Activated CD4-positive, CD25-positive, alpha-beta regulatory T cell treated with anti-CD3 and anti-CD28 coated beads, Interleukin-2, amount 50 U/mL, for 16 hours (primary cell): ENCODE measurements at regions not wholly inside any gene's neighbourhood (a gene's known extent, or its start where the extent isn't known, plus 50 kb on each side); places are given as distances from the start of the nearest gene placed in this dataset.
"Not testable (repeated sequence)": the region's sequence is repeated elsewhere in the genome, so short reads cannot be mapped to it uniquely, and the experiment has no call there.

Experiments used
- DNase-seq: peaks from one replicate; pipeline ENCODE4 v3.0.0-alpha.2; 2020; ENCODE audit warnings: low read depth, low spot score

DNA sequence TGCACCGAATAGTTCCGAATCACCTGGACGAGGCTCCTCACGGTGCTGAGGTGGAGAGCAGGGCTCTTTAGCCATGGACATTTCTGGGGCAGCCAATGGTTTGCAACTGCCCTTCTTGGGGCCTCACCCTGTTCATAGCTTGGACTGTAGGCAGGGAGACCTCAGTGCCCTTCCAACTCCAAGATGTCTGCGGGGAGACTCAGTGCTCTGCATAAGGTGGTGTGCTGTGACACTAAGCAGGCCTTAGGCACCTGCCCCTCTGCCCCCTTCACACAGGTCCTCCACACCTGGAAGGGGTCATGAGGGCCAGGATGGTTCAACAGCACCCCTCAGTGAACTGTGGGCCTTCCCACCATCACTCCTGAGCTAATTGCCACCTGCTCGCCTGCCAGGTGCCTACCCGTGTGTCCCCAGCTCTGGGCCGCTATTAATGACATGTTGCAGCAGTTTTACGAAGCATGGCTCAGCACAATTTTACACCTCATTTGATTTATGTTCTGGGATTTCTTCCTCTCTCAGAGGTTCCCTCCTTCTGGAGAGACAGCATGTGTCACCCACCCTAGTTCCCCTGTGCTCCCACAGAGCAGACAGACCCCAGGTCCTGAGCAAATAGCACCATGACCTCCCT is 101.2 kb upstream of the SMAD3 start:
- DNase-seq, result no peak

DNA sequence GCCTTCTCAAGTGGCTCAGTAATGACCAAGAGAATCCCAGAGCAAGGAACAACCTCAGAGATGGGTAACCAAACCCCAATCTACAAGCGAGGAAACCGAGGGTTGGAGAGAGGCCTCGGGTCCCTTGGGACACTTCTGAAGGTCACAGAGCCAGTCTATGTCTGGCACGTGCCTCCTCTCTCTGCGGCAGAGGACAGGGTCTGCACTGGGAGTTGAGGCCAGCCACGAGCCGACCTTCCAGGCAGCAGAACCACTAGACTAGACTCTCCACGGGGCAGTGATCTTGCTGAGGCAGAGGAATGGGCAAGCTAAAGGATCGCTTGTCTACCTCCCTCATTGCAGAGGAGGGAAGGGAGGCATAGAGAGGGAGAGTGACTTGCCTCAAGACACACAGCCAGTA is 100.6 kb upstream of the SMAD3 start:
- DNase-seq, result no peak

DNA sequence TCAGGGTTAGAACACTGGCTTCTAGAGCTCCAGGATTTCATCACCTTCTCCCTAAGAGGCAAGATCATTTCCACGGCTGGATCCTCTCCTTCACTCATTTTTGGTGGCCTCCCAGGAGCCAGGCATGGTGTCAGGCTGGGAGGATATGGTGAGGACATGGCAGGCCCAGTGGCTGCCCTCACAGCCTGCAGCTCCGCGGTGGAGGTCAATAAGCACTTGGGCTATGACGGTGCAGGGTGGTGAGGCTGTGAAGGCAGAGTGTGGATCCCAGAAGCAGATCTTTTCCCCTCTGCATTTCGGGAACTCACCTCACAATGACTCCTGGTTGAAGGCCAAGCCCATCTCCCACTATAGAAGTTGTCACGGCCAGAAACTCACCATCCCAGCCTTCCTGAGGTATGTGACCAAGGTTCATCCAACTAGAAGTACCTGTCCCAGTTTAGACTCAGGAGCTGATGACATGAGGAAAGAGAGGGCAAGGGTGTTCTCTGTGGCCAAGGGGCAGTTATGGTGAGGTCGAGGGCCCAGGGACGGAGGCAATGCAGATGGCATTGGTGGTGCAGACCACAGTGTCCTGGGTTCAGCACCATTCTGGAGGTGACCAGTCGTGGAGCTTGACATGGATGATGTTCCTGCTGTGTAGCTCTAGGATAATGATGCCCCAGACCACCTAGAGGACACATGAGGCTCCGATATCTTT is 100.1 kb upstream of the SMAD3 start:
- no peak for DNase-seq

DNA sequence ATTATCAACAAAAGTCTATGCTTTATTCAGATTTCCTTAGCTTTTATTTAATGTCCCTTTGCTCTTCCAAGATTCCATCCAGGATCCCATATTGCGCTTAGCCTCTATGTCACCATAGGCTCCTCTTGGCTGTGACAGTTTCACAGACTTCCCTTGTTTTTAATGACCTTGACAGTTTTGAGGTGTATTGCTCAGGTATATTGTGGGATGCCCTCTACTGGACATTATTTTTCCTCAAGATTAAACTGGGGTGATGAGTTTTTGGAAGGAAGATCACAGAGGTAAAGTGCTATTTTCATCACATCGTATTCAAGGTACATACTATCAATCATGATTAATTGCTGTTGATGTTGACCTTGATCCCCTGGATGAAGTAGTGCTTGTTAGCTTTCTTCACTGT is 99.1 kb upstream of the SMAD3 start:
- no peak for DNase-seq

DNA sequence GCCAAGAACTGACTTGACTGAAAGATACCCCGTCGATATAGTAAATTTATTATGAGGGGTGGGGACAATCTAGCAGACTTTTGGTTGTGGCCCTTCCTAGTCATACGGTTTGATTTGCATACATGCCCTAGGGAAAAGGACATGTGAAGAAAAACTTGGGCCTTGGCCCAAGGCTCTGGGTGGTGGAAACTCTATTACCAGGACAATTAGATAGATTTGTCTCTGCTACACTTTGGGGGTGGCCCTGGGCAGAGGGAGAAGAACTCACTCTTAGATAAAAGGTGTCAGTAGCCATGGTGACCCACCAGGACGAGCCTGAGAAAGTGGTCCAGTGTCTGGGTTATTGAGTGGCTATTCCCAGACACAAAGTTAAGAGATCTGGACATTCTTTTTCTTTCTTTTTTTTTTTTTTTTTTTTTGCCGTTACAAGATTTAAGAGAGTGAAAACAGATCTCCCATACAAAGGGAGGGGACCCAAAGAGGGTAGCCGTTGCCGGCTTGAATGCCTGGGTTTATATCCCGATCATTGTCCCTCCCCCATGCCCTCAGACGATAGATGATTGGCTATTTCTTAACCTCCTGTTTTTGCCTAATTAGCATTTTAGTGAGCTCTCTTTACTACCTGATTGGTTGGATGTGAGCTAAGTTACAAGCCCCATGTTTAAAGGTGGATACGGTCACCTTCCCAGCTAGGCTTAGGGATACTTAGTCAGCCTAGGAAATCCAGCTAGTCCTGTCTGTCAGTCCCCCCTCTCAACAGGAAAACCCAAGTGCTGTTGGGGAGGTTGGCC is 96.4 kb upstream of the SMAD3 start:
- DNase-seq, result no peak

DNA sequence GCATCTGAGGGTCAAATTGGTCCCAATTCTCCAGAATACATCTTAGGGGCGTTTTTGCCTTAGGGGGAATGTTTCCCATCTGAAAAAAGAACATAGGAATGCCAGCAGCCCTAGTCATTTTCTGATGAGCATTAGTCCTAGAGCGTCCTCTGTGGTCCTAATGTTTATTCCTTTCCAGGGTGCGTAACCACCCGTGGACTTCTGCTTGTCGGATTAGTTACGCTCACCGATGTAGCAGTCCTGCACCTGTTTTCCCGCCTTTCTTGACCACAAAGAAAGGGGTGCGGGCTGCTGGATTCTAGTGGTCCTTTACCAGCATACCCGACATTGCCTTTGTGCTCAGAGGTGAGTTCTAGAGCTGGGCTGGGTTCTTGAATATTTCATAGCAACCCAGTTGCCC is 91.3 kb upstream of the SMAD3 start:
- not testable (repeated sequence) for DNase-seq

DNA sequence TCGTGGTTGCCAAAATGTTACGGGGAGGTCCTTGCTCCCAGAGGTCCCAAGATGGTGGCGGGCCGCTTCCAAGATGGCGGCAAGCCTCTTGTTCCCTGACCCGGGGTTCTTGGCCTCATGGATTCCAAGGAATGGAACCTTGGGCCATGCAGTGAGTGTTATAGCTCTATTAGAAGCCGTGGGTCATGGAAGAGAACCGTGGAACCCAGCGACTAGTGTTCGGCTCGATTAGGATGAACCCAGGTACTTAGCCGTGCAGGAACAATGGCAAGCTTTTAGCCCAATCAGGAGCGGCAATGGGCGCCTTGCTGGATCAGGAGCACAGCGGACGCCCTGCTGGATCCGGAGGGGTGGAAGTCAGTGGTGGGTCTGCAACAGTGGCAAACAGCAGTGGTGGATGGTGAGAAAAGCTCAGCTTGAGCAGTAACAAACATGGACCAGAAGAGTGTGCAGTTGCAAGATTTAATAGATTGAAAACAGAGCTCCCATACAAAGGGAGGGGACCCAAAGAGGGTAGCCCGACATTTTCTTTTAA is 89.2 kb upstream of the SMAD3 start:
- DNase-seq, result not testable (repeated sequence)

DNA sequence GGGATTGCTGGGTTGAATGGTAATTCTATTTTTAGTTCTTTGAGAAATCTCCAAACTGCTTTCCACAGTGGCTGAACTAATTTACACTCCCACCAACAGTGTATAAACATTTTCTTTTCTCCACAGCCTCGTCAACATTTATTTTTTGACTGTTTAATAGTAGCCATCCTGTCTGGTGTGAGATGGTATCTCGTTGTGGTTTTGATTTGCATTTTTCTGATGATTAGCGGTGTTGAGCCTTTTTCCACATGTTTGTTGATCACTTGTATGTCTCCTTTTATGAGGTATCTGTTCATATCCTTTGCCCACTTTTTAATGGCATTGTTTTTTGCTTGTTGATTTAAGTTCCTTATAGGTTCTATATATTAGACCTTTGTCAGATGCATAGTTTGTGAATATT is 85.1 kb upstream of the SMAD3 start:
- DNase-seq, result not testable (repeated sequence)

DNA sequence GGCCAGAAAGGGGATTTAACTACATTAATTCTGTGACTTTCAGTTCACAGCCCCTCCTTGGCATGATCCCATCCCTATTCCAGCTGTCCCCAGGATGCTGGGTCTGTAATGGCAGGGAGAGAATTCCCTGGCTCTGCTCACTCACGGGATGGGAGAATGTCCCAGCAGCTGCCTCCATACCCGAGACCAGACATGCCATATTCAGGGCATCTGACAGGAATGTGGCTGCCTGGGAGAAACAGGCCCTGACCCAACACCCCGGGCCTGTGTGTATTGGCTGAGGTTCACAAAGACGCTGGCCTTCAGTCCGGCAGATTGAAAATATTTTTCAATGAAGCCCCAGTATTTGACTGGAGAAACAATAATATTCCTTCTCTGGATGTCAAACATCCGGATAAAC is 83.6 kb upstream of the SMAD3 start:
- no peak for DNase-seq

DNA sequence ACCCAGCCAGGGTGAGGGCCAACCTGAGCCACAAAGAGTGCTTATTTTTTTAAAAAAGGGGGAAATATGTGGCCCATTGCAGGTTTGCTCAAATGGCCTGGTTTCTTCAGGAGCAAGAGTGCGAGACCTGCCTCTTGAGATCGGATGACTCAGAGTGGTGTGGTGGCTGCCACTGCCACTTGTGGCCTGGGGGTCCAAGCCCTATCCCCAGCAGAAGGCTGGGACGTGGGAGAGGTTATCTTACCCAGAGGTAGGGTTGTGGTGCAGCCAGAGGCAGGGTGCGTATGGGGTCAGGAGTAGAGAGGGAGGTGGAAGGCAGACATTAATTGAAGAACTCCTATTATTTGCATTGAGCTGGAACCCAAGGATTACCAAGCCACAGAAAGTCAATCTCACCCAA is 83.2 kb upstream of the SMAD3 start:
- DNase-seq, result no peak

DNA sequence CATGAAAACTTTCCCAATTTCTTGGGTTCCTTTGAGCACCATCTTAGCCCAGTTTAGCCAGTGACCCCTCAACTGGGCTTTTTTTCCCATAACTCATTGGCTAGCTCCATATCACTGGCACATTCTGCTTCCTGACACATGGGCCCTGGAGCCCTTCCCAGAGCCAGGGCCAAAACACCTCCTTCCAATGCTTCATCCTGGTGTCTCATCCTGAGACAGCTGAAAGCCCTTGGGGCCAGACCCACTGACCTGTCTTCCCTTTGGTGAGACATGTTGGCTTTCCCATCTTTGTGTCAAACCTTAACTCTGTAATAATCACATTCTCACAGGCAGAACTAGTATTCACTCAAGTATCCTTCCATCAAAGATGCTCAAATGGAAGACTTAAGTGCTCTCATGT is 82.6 kb upstream of the SMAD3 start:
- no peak for DNase-seq

DNA sequence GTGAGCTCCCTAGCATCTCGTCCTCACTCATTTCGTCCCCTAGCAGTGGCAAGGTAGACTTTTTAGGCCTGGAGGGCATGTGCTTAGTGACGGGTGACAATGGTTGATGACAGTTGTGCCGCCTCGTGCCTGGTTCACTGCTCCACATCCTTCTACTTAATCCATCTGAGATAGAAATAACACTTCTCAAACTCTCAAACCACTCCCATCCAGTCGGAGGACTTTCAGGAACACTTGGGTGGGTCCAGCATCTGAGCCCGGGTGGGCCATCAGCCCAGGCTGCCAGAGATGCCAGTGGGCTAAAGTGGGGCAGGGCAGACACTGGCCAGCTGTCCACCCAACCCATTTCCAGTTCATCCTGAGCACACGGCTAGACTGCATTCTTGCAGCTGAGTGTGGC is 79.7 kb upstream of the SMAD3 start:
- no peak for DNase-seq

DNA sequence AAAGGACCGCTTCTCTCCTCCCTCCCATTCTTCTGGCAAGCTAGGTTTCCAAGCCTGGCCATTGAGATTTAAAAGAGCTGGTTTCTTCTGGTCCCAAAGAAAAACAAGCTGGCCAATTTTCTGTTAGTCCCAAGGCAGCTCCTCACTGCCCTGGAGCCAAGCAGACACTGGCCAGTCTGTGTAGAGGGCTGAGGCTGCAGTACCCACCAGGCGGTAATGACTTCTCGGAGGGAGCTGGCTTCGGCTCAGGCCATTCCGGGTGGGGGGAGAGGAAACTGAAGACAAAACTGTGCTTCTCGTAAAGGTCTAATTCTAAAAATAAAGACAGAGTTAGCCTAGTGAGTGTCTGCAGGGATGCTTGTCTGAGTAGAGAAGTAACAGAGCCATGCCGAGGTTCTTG is 78.5 kb upstream of the SMAD3 start:
- no peak for DNase-seq

DNA sequence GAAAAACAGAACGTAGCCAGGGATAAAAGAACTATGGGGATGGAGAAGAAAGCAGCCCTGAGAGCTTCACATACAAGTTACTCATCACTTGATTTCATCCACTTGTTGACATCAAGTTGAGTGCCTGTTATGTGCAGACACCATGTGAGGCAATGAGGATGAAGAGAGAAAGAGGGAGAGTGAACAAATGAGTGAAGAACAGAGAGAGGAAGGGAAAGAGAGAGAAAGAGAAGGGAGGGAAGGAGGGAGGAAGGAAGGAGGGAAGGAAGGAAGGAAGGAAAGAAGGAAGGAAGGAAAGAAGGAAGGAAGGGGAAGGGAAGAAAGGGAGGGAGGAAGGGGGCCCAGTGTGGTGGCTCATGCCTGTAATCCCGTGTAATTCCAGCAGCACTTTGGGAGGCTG is 72.3 kb upstream of the SMAD3 start:
- DNase-seq, result no peak

DNA sequence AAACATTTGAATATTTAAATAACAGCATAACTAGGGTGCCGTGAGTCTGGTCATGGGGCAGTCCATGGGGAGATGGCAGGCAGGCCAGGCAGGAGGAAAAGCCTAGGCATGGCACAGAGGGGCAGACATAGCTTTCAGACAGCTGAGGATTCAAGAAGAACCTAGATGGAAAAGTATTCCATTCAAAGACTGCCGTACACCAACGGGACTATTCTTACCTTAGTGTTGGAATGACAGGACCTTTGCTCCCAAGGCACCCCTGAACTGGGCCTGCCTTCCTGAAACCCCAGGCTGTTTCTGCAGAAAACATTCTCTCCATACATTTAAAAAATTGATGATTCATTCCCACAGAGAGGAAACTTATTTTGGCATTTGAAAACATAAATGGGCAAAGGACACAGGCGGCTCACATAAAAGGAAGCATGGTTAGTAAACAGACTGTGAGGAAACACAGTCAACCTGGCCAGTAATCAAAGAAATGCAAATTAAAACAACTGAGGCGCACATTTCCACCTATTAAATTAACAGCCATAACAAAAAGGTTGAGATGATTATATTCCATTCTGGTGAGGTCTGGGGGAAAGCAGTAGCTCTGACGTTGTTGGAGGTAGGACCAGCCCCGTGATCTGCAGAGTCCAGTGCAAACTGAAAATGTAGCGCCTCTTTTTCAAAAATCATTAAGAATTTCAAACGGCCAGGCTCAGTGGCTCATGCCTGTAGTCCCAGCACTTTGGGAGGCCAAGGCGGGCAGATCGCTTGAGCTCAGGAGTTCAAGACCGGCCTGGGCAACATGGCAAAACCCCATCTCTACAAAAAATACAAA is 71.3 kb upstream of the SMAD3 start:
- no peak for DNase-seq

DNA sequence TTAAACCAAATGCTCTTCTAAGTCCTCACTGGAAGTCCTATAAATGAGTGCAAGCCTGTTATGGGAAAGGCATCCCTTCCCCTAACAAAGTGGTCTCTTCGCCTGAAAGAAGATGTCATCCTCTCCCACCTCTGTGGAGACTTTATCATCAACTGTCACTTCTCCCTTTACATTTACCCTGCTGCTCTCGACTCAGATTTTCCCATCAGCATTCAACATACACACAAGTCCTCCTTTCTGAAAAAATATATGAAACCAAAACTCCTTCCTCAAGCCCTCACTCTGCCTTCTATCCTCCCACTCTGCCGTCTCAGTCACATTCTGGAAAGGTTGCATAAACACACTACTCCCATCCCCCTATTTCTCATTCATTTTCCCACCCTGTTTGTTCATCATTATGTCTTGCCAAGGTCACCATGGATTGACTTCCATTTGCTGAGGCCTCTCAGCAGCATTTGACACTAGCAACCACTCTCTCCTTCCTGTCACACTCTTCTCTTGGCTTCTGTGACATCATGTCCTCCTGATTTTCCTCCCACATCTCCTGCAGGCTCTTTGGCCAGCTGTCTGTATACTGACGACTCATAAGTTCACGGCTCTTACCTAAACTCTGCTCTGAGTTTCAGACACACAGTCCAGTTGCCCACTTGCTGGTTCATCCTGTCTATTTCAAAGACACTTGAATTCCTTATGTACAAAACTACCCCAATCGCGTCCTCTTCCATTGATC is 70.3 kb upstream of the SMAD3 start:
- no peak for DNase-seq

DNA sequence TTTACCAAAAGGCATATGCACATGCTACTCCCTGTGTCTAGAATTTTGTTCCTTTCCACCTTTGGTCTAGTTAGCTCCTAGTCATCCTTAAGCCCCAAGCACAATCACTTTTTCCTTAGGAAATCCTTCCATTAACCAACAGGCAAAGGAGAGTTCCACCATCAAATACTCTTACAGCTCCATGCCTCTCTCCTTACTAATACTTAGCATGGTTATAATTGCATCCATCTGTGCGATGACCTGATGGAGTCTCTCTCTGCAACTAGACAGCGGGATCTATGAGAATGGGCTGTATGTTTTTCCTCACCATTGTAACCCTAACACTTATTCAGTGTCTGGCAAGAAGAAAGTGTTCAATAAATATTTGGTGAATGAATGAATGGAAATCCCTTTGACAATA is 69.3 kb upstream of the SMAD3 start:
- no peak for DNase-seq

DNA sequence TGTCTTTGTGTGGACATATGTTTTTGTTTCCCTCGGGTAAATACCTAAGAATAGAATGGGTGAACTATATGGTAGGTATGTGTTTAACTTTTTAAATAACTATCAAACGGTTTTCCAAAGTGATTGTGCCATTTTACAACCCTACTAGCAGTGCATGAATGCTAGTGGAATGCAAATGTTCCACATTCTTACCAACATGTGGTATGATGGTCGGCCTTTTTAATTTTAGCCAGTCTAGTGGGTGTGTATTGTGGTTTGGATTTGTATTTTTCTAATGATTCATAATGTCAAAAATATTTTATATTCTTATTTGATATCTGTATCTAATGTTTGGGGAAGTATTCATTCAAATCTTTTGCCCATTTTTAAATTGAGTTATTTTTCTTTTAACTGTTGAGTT is 68.2 kb upstream of the SMAD3 start:
- no peak for DNase-seq

DNA sequence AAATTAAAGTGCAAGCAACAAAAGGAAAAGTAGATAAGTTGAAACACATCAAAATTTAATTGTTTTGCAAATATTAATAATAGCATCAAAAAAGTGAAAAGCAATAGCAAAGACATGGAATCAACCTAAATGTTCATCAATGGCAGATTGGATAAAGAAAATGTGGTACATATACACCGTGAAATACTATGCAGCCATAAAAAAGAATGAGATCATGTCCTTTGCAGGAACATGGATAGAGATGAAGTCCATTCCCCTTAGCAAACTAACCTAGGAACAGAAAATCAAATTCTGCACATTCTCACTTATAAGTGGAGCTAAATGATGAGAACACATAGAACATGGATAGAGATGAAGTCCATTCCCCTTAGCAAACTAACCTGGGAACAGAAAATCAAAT is 67.2 kb upstream of the SMAD3 start:
- not testable (repeated sequence) for DNase-seq

DNA sequence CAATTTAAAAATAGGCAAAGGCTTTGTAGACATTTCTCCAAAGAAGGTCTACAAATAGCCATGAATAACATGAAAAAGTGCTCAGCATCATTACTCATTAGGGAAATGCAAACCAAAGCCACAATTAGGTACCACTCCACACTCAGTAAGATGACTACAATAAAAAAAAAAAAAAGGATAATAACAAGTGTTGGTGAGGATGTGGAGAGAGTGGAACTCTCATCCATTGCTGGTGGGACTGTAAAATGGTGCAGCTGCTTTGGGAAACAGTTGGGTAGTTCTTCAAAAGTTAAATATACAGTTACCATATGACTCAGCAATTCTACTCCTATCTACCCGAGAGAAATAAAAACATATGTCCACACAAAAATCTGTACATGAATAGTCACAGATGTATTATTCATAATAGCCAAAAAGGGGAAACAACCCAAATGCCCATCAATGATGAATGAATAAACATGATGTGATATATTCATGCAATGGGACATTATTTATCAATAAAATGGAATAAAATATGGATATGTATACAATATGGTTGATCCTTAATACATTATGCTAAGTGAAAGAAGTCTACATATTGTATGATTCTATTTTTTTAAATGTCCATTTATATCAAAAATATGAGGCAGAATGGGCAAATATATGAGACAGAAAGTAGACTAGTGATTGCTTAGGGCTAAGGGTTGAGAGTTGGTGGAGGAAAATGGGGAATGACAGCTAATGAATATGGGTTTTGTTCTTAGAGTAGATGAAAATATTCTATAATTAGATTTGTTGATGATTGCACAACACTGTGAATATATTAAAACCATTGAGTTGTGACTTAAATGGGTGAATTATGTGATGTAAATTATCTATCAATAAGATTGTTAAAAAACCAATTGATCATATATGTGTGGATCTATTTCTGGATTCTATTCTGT is 66.1 kb upstream of the SMAD3 start:
- no peak for DNase-seq
